Ammon's horn (tissue), 1 donor: ENCODE measurements at regions not wholly inside any gene's neighbourhood (a gene's known extent, or its start where the extent isn't known, plus 50 kb on each side); places are given as distances from the start of the nearest gene placed in this dataset.
A peak's percentile ranks its signal among the peaks of the same experiment; 100 is the strongest.
"Not testable (repeated sequence)": the region's sequence is repeated elsewhere in the genome, so short reads cannot be mapped to it uniquely, and the experiment has no call there.

Experiments used
- DNase-seq: peaks from one replicate; pipeline ENCODE4 v3.0.0-alpha.2; 2016; ENCODE audit warnings: low spot score

DNA sequence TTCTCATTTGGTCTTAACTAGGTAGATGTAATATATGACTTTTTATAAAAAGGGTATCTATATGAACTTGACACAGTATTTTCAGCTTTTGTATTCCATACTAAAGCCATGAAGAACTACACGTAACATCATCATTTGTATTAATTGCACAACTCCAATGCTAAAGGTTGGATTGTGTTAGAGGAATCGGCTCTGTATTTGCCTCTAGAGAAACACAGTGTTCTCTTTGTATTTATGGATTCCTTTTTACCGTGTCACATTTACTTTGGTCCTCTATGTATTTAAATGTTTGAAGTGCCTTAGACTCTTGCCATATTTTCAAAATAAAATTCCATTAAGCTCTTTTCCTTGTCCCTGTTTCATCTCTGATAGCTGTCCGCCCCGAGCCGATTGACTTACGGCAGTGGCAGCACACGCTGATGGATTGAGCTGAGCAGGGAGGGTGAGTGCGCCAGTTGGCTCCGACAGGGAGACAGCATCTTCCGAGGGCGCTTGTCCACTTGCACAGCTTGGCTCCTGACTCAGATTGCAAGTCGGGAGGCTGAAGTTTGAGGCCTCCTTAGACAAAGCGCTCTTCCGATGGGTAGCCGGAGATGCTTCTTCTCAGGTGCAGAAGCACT, 95.6 kb upstream of the DMRT1 start:
- DNase-seq = peak; percentile 80

DNA sequence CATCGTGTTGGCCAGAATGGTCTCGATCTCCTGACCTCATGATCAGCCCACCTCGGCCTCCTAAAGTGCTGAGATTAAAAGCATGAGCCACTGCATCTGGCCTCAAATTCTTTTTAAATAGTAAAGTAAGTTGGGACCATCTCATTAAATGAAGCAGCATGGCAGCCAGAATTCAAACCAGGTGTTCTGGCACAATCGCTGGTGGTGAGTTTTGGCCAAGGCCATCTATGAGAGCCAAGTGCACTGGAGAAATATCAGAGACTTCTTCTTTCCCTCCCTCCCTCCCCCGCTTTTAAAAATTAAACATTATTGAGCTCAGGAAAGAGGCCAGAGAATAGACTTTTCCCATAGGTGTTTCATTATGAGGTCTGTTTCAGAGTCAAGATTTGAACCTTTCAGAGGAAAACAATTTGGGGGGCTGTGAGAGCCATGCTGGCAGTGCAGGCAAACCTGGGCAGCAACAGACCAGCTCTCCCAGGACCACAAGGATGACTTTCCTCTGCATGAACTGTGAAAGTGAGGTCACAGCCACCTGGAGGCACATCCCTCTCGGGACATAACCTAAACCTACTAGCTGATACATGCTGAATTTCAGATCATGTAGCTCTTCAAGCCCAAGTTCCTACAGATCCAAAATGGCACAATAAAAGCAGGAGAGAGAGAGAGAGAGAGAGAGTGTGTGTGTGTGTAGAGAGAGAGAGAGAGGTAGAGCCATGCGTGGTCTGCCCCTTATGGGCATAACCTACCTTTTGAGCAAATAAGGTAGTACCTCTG, 94.6 kb upstream of the DMRT1 start:
- DNase-seq = no peak

DNA sequence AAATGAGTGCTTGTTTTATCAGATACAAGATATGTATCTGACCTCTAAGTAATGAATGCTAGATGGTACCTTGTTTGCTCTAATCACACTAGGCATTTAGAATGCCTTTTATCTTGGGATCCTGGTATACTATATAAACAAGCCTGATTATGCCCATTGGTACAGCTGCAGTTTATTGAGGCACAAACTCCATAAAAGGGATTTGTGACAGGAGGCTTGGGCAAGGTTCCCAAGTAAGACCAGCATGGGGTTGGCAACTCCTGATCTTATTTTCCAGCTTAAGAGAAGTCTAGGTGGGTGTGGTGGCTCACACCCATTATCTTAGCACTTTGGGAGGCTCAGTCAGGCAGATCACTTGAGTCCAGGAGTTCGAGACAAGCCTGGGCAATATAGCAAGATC, 93.9 kb upstream of the DMRT1 start:
- DNase-seq = no peak

DNA sequence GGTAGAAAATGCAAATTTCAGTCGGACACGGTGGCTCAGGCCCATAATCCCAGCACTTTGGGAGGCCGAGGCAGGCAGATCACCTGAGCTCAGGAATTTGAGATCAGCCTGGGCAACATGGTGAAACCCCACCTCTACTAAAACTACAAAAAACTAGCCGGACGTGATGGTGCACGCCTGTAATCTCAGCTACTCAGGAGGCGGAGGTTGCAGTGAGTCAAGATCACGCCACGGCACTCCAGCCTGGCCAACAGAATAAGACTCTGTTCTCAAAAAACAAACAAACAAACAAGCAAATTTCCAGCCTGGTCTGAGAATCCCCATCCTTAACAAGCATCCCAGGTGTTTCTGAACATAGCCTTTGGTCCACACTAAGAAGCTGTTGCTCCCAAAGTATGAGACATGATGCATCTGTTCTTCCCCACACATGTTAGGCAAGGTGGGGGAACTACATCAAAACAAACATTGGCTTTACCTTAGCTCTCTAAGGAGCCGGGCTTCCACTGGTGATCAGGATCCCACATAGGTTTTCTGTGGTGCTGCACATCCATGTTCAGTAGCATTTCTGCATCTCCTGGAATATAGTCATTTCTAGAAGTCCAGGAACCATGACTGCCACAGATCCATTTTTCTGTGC, 92.5 kb upstream of the DMRT1 start:
- no peak for DNase-seq

DNA sequence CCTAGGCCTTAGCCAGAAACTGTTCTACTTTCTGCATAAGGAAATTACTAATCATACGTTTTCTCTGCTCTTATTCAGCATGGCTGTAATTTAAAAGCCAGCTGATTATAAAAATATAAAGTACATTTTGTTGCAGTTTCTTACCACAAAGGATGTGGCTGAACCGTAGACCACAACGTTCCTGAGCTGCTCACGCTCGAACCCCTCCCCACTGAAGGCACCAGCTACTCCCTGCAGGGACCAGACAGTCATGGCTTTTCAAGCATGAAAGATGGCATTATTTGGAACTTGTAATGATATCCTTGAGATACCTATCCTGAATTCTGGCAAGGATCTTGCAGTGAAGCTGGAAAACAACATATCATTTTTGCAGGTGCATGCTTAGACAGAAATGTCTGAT, 91.8 kb upstream of the DMRT1 start:
- no peak for DNase-seq

DNA sequence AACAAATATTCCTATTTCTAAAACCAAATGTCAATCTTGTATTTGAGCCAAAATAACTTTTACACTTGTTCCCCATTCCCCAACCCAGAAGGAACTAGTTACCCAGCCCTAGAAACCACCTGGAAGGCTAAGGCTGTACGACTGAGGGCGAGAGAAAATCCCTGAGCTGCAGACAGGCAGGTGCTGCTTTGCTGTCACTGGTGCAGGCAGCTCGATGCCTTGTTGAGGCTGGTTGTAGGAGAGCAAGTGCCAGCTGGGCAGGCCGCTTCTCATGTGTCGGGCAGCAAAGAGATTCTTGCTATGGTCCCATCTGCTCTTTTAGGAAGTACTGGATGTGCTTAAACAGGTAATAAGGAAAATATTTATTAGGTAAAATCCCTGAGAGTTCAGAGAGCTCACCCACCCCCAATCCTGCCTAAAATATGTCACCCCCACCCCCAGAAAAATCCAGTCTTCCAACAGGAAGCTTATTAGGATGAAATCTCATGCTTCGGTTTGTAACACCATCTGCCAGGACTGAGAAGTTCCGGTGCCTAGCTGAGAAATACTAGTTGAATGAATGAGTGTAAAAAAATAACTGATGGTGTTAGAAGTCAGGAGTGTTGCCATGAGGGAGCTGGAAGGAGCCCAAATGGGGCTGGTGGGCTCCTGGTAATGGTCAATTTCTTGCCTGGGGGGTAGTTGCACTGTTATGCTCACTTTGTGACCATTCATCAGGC, 91.1 kb upstream of the DMRT1 start:
- no peak for DNase-seq

DNA sequence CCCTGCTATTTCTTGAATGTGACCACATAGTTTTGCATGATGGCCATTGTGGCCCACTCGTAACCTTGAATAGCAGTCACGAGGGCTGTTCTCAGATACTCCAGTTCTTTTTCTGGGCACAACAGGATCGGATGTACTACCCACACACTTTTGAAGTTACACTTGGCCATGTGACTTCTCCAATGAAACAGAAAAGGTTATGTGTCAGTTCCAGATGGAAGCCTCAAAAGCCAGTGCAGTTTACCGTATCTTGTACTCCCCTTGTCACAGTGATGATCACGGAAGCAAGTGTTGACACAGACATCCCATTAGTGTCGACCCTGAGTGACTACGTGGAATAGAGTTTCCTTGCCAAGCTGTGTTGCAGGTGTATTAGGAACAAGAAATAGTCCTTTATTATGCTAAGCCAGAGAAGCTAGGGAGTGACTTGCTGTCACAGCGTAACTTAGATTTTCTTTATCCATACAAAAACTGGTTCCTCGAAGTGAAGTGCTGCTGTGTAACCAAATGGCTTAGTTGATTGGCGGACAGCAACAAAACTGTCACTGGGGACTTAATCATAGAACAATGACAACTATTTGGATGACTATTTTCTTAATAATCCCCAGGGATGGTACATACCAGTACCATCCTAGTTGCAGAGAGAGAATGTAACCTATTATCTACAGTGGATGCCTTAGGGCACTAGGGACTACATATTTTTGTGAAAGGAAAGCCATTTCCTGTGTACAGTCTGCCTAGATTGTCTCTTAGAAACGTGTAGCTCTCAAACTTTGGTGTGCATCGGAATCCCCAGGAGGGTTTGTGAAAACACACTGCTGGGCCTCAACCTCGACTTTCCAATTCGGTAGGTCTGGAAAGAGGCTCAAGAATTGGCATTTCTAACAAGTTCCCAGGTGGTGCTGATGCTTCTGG, 90.1 kb upstream of the DMRT1 start:
- DNase-seq = no peak

DNA sequence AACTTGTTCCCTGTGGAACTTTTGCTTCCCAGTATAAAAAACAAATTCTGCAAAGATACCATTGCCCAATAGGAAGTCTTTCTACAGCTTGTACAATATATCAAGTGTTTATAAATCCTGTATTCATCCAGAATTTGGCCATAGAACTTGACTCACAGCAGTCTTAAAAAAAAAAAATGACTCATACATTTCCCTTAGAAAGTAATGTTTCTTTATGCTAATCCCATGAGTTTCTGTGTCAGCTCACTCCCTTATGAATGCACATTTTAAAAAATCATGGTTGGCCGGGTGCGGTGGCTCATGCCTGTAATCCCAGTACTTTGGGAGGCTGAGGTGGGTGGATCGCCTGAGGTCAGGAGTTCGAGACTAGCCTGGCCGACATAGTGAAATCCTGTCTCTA, 89.3 kb upstream of the DMRT1 start:
- no peak for DNase-seq

DNA sequence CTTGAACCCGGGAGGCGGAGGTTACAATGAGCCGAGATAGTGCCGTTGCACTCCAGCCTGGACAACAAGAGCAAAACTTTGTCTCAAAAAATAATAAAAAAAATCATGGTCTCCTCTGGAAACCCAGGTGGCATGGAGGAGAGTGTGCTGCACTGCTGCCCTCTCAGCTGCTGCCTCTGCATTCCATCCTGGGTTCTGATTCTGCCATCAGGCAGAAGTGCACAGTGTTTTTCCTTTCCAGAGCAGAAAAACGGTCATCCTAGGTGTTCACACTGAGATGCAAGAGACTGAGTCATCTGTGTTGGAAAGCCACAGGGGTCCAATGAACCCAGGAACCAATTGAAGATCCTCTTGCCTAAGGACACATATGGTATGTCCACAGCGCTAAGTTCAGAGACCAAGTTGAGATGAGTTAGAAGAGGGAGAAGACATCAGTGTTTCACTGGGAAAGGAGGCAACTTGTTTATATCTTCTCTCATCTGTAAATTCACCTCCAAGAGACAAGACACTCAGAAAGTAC, 88.8 kb upstream of the DMRT1 start:
- DNase-seq = no peak

DNA sequence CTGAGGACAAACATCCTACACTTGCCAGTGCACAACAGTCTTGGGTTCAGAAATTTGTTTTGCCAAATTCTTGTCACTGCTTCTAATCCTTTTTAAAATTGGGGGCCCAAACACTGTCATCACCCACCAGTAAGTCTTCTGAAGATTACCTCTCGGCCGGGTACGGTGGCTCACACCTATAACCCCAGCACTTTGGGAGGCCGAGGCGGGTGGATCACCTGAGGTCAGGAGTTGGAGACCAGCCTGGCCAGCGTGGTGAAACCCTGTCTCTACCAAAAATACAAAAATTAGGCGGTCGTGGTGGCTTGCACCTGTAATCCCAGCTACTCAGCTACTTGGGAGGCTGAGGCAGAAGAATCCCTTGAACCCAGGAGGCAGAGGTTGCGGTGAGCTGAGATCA, 87.8 kb upstream of the DMRT1 start:
- not testable (repeated sequence) for DNase-seq

DNA sequence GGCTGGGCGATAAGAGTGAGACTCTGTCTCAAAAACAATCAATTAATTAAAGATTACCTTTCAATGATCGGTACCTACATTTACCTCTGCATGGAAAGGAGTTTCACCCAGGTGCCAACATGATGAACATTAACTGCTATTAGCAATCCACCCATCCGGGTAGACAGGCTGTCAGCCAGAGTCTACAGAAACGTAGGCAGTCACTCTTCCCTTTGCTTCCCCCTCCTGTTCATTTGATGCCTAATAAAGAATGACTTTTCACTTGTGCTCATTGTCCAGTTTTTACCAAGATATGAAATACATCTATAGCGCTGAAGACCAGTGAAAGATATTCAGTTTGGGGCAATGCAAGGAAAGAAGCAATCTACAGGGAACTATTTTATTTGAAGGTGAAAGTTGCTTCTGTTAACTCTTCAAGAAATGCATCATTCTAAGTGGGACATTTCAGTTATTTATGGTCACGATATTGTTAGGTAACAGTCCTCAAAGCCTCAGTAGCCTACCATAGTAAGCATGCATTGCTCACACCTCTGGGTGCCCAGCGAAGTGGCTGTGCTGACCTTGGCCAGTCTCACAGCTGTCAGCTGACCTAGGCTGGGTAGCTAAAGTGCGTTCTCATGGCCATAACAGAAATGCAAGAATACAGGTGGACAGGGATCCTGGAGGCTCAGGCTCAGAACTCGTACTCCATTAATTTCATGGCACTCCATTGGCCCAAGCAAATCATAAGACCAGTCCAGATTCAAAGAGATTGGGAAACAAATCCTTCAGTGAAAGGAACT, 87.2 kb upstream of the DMRT1 start:
- DNase-seq = no peak

DNA sequence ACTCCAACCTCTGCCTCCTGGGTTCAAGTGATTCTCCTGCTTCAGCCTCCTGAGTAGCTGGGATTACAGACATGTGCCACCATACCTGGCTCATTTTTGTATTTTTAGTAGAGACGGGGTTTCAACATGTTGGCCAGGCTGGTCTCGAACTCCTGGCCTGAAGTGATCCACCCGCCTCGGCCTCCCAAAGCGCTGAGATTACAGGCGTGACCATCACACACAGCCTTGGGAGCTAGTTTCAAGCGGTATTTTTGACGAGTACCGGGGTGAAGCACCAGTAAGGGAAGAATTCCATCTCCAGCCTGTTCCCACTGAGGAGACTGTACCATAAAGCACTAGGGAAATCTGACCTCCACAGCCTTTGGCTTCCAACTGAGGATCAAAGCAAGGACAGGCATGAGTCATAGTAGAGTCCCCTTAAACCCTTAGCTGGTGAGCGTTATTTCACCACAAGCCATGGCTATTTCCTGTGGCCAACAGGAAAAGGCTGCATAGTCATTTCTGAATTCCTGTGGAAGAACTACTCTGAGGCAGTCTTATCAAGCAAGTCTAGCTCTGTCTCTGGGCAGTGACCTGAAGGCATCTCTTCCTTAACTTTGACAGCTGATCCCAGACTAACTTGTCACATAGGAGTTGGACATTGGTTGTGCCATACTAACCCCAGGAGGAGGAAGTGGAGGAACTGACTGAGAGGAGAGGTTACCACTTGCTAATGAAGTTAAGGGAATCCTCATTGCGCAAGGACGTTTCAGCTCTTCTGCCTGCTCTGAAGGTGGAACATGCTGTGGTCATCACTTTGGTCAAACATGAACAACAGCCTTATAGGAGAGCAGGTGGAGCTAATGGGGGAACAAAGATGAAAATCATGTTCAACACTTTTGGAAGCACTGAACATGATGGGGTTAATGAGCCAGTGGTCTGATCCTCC, 85.8 kb upstream of the DMRT1 start:
- DNase-seq = peak; percentile 31

DNA sequence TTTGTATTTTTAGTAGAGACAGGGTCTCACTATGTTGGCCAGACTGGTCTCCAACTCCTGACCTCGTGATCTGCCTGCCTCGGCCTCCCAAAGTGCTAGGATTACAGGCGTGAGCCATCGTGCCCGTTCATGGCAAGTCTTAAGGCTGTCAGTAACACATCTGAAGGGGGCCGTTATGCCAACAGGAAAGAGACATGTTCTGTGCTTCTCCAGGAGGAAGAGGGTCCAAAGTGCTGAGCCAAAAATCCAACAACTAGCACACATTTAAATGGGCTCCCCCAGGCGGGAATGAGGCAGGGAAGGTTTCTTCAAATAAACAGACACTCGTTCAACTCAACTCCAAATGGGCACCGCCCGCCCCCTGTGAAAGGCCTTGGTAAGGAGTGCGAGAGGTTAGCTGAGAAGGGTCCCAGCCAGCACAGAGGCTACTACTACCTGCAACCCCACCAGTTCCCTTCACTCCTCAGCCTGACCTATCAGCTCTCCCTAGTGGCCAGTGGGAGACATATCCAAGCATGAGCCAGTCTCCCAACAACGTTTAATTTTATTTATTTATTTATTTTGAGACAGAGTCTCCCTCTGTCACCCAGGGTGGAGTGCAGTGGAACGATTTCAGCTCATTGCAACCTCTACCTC, 84.1 kb upstream of the DMRT1 start:
- DNase-seq = peak; percentile 74

DNA sequence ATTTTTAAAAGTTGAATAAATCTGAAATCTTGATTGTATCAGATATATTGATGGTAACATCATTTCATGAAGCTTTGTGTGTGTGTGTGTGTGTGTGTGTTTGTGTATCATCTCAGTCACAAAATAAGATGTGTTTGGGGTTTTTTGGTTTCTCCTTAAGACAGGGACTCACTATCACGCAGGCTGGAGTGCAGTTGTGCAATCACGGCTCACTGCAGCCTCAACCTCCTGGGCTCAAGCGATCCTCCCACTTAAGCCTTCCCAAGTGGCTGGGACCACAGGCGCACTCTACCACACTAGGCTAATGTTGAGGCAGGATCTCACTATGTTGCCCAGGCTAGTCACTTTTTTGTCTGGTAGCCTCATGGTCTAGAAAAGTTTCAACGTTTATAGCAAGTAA, 83.4 kb upstream of the DMRT1 start:
- DNase-seq = no peak

DNA sequence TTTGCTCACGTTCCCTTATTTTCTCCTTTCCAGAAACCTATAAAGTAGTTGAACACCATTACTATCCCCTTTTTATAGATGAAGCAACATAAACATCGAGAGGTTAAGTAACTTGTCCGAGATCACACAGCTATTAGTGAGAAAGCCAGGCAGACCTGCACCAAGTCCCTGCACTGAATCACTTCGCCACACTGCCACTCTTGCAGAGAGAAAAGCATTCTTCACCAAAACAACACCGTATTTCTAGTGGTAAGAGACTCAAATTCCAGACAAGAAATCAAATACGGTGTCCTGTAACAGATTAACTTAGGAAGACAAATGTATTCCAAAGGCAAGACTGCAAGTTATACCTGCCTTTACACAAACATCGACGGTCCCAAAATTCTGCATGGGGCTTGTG, 82.0 kb upstream of the DMRT1 start:
- no peak for DNase-seq

DNA sequence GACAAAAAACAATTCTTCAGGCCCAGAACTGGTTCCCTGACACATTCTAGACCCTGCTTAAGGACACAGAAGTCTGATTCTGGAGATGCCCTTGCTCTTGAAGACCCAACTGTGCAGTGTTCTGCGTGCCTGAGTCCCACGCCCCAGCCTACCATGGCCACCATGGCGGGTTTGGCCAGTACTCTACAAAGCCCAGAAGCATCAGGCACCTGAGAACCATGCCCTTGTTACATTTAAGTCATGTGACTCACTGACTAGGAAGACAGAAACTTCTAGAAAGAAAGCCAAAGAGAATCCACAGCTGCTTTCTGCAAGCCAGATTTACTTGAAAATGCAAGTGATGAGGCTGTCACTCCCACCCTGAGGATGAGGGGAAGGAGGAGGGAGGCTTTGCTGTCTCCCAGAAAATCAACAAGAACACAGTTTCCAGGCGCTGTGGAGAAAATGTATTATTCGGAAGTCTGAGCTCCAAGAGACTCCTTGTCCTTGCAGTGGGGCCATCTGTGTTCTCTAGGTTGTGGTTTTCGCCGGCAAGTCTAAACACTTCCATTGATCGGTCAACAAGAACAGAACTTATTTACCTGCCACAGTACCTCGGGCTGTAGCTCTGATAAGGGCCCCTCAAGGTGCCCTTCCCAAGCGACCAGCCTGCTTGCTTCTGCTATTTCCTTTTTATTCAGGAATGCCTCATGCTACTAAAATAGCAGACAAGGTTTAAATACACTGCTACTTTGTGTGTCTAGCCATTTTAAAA, 81.3 kb upstream of the DMRT1 start:
- DNase-seq = no peak

DNA sequence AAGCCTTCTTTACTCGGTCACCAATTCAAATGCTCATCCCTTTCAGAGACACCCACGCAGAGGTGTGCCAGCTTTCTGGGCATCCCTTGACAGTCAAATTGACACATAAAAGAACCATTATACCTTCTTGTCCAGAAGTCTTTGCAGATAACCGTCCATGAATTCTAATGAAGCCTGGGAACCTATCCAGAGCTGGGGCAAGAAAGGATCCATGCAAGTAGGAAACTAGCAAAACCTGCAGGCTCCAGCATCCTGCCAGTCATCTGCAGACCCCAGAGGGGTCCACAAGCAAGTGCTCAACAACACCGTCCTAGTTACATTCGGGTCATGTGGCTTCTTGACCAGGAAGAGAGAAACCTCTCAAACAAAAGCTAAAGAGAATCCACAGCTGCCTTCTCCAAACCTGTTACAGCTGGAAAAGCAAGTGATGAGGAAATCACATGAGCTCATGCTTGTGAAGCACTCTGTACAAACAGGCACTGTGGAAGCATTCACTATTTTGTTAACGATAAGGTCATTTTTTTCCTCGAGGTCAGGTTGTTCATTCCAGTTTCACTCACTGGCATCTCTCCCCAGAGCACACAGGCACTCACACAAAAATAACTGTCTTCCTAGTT, 80.2 kb upstream of the DMRT1 start:
- no peak for DNase-seq
